H9 (cell line): ENCODE measurements at regions not wholly inside any gene's neighbourhood (a gene's known extent, or its start where the extent isn't known, plus 50 kb on each side); places are given as distances from the start of the nearest gene placed in this dataset.

Source experiments
- DNase-seq: peaks from one replicate; pipeline ENCODE4 v3.0.0-alpha.2; 2017
- H2AFZ ChIP-seq: one replicate; pipeline ENCODE4 v1.6.1; 2013; ENCODE audit warnings: mild to moderate bottlenecking, low read length, control low read depth, moderate library complexity
- H2AK5ac ChIP-seq: 2 replicates; pipeline ENCODE4 v1.6.1; 2013; ENCODE audit warnings: low read length, control low read depth, mixed read lengths; ENCODE audit not compliant: insufficient read length
- H2BK120ac ChIP-seq: one replicate; pipeline ENCODE4 v1.6.1; 2013; ENCODE audit warnings: low read depth, mild to moderate bottlenecking, low read length, control low read depth, inconsistent platforms; ENCODE audit not compliant: poor library complexity, severe bottlenecking
- H2BK12ac ChIP-seq: 2 replicates; pipeline ENCODE4 v1.6.1; 2013; ENCODE audit warnings: low read length, control low read depth, mixed read lengths, low read depth; ENCODE audit not compliant: insufficient read length
- H2BK15ac ChIP-seq: 2 replicates; pipeline ENCODE4 v1.6.1; 2013; ENCODE audit warnings: low read depth, low read length, control low read depth
- H2BK20ac ChIP-seq: one replicate; pipeline ENCODE4 v1.6.1; 2013; ENCODE audit warnings: low read depth, mild to moderate bottlenecking, low read length, control low read depth, inconsistent platforms; ENCODE audit not compliant: poor library complexity, severe bottlenecking
- H2BK5ac ChIP-seq: 2 replicates; pipeline ENCODE4 v1.6.1; 2013; ENCODE audit warnings: low read length, control low read depth, mixed read lengths; ENCODE audit not compliant: insufficient read length
- H3K14ac ChIP-seq: 2 replicates; pipeline ENCODE4 v1.6.1; 2013; ENCODE audit warnings: low read length, control low read depth; ENCODE audit not compliant: insufficient read depth
- H3K18ac ChIP-seq: 2 replicates; pipeline ENCODE4 v1.6.1; 2013; ENCODE audit warnings: low read depth, mild to moderate bottlenecking, mixed read lengths, low read length, control low read depth; ENCODE audit not compliant: insufficient read length
- H3K23ac ChIP-seq: 2 replicates; pipeline ENCODE4 v1.6.1; 2013; ENCODE audit warnings: low read length, control low read depth, mixed read lengths, low read depth; ENCODE audit not compliant: insufficient read length
- H3K23me2 ChIP-seq: 2 replicates; pipeline ENCODE4 v1.6.1; 2013; ENCODE audit warnings: low read depth, mild to moderate bottlenecking, mixed read lengths, low read length, control low read depth; ENCODE audit not compliant: insufficient read length, poor library complexity, severe bottlenecking
- H3K27ac ChIP-seq: 2 replicates; pipeline ENCODE4 v1.5.1; 2013; ENCODE audit warnings: low read length, control low read depth, mixed read lengths, low read depth; ENCODE audit not compliant: insufficient read length
- H3K27me3 ChIP-seq: 2 replicates; pipeline ENCODE4 v1.6.1; 2013; ENCODE audit warnings: low read length, control low read depth, inconsistent platforms; ENCODE audit not compliant: insufficient read depth
- H3K4ac ChIP-seq: 2 replicates; pipeline ENCODE4 v1.6.1; 2013; ENCODE audit warnings: low read depth, mild to moderate bottlenecking, control low read depth, inconsistent platforms, low read length, moderate library complexity
- H3K4me1 ChIP-seq: 2 replicates; pipeline ENCODE4 v1.6.1; 2013; ENCODE audit warnings: low read length, control low read depth, inconsistent platforms; ENCODE audit not compliant: insufficient read depth
- H3K4me2 ChIP-seq: 2 replicates; pipeline ENCODE4 v1.6.1; 2013; ENCODE audit warnings: low read length, control low read depth, mixed read lengths; ENCODE audit not compliant: insufficient read length, insufficient read depth
- H3K56ac ChIP-seq: 2 replicates; pipeline ENCODE4 v1.6.1; 2013; ENCODE audit warnings: low read depth, mild to moderate bottlenecking, mixed read lengths, low read length, control low read depth; ENCODE audit not compliant: insufficient read length
- H3K79me1 ChIP-seq: 2 replicates; pipeline ENCODE4 v1.6.1; 2013; ENCODE audit warnings: low read depth, mild to moderate bottlenecking, moderate library complexity, low read length, control low read depth, inconsistent platforms; ENCODE audit not compliant: insufficient read depth, poor library complexity, severe bottlenecking
- H3K79me2 ChIP-seq: 2 replicates; pipeline ENCODE4 v1.6.1; 2013; ENCODE audit warnings: low read length, control low read depth, inconsistent platforms; ENCODE audit not compliant: insufficient read depth
- H3K9ac ChIP-seq: 2 replicates; pipeline ENCODE4 v1.6.1; 2013; ENCODE audit warnings: low read length, control low read depth, mixed read lengths; ENCODE audit not compliant: insufficient read length; ENCODE audit errors: extremely low read depth
- H3K9me3 ChIP-seq: one replicate; pipeline ENCODE4 v1.6.1; 2013; ENCODE audit warnings: low read depth, low read length, inconsistent platforms; ENCODE audit not compliant: control insufficient read depth
- H3T11ph ChIP-seq: one replicate; pipeline ENCODE4 v1.6.1; 2013; ENCODE audit warnings: mild to moderate bottlenecking, low read length, control low read depth, inconsistent platforms
- H4K20me1 ChIP-seq: one replicate; pipeline ENCODE4 v1.6.1; 2013; ENCODE audit not compliant: control insufficient read depth, insufficient read length, insufficient read depth
- H4K5ac ChIP-seq: 2 replicates; pipeline ENCODE4 v1.6.1; 2013; ENCODE audit warnings: low read depth, mild to moderate bottlenecking, mixed read lengths, low read length, control low read depth; ENCODE audit not compliant: insufficient read length
- H4K8ac ChIP-seq: replicated peaks from 2 replicates; pipeline ENCODE4 v1.6.1; 2013; ENCODE audit warnings: low read length, control low read depth, mixed read lengths, low read depth; ENCODE audit not compliant: insufficient read length
- H4K91ac ChIP-seq: 2 replicates; pipeline ENCODE4 v1.6.1; 2013; ENCODE audit warnings: low read depth, mild to moderate bottlenecking, moderate library complexity, mixed read lengths, low read length, control low read depth; ENCODE audit not compliant: insufficient read length
- H3K27ac Mint-ChIP-seq, 3 experiments: 2 replicates in 2 of 3; 3 replicates in 1 of 3; pipeline ENCODE4 v1.8.0; 2020 to 2021; ENCODE audit warnings: mixed read lengths in 3 of 3, mild to moderate bottlenecking in 1 of 3, moderate library complexity in 1 of 3
- H3K27me3 Mint-ChIP-seq: 2 replicates; pipeline ENCODE4 v1.8.0; 2021; ENCODE audit warnings: low read depth, mild to moderate bottlenecking, moderate library complexity, mixed read lengths
- H3K36me3 Mint-ChIP-seq, 3 experiments: 2 replicates in 2 of 3; 3 replicates in 1 of 3; pipeline ENCODE4 v1.8.0; 2020 to 2021; ENCODE audit warnings: low read depth in 3 of 3, mixed read lengths in 3 of 3; ENCODE audit not compliant: insufficient read depth in 1 of 3
- H3K4me1 Mint-ChIP-seq, 2 experiments: 2 replicates each; pipeline ENCODE4 v1.8.0; 2020; ENCODE audit warnings: mixed read lengths in 2 of 2
- H3K4me3 Mint-ChIP-seq, 2 experiments: 2 replicates in 1 of 2; 3 replicates in 1 of 2; pipeline ENCODE4 v1.8.0; 2020 to 2021; ENCODE audit warnings: mild to moderate bottlenecking in 2 of 2, mixed read lengths in 2 of 2, moderate library complexity in 1 of 2
- H3K9me3 Mint-ChIP-seq, 2 experiments: 2 replicates in 1 of 2; 3 replicates in 1 of 2; pipeline ENCODE4 v1.8.0; 2020; ENCODE audit warnings: mild to moderate bottlenecking in 2 of 2, mixed read lengths in 2 of 2, moderate library complexity in 1 of 2
- CTCF ChIP-seq: fragments of 200-600 bp; sonication (generic); conservative IDR thresholded peaks from 3 replicates; pipeline ENCODE4 v1.8.0; 2021; ENCODE audit warnings: antibody characterized with exemption, mild to moderate bottlenecking
- WGBS: extraction: QIAGEN DNeasy Blood & Tissue Kit; methylation state at CpG from one replicate; pipeline ENCODE4 v1.1.7; 2013; ENCODE audit warnings: missing lambda C conversion rate, low lambda C conversion rate, mixed read lengths; ENCODE audit not compliant: insufficient read length; ENCODE audit errors: extremely low coverage; 5-methylcytosine and 5-hydroxymethylcytosine counted together

DNA sequence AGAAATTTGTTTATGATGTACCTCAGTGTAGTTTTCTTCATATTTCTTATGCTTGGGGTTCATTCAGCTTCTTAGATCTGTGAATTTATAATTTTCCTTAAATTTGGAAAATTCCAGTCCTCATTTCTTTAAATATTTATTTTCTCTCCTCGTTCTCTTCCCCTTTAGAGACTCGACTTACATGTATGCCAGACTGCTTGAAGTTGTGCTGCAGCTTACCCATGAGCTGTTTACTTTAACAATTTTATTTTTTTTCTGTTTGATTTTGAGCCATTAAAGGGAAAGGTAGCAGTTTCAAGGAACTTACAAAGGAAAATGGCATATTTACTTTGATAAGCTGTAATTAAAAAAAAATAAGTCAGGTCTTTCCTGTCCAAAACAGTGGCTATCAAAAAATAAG lies 123.0 kb upstream of the ZNF32 start:
- WGBS: no CpG with 5 or more reads among the region's 2 CpGs
- Mint-ChIP-seq H3K9me3 (peaks cover 6 to 10% of the 10 kb centered on the region in 2 experiments; a peak in 4 of 5 replicates), H3K36me3 (no peaks in the 10 kb centered on the region; a peak in 1 of 7 replicates), H3K27ac (no peak overlapping the region), H3K4me1 (peaks cover 0 to 4% of the 10 kb centered on the region in 2 experiments; a peak in 1 of 4 replicates), H3K27me3 (no peaks in the 10 kb centered on the region; the same call in none of the 2 replicates), H3K4me3 (no peak overlapping the region)
- no peak for TF ChIP-seq CTCF
- no peak overlapping the region for H2BK5ac ChIP-seq
- H3K23me2 ChIP-seq: no peaks in the 10 kb centered on the region
- H3K9me3 ChIP-seq: no peaks in the 10 kb centered on the region
- H4K5ac ChIP-seq: no peak overlapping the region
- DNase-seq: no peak
- no peak overlapping the region for H3K18ac ChIP-seq
- no peaks in the 10 kb centered on the region for H3K79me1 ChIP-seq
- H3K27me3 ChIP-seq: no peaks in the 10 kb centered on the region
- H3K23ac ChIP-seq: no peak overlapping the region
- H3K4ac ChIP-seq: no peak overlapping the region
- no peak overlapping the region for H3K14ac ChIP-seq
- H4K91ac ChIP-seq: no peak overlapping the region
- no peak overlapping the region for H3T11ph ChIP-seq
- no peaks in the 10 kb centered on the region; the same call in 1 of the 2 replicates for H3K4me1 ChIP-seq
- H2BK20ac ChIP-seq: no peak overlapping the region
- no peaks in the 10 kb centered on the region for H4K20me1 ChIP-seq
- no peak overlapping the region for H3K4me2 ChIP-seq
- H2AK5ac ChIP-seq: no peak overlapping the region
- no peak overlapping the region for H3K9ac ChIP-seq
- H4K8ac ChIP-seq: no peak overlapping the region
- no peak overlapping the region for H2AFZ ChIP-seq
- no peak overlapping the region for H2BK15ac ChIP-seq
- H2BK120ac ChIP-seq: no peak overlapping the region
- H3K27ac ChIP-seq: no peak overlapping the region
- no peak overlapping the region for H2BK12ac ChIP-seq
- H3K56ac ChIP-seq: no peak overlapping the region
- no peaks in the 10 kb centered on the region for H3K79me2 ChIP-seq
